ENCODE measurements at regions not wholly inside any gene's neighbourhood (a gene's known extent, or its start where the extent isn't known, plus 50 kb on each side); places are given as distances from the start of the nearest gene placed in this dataset.
"Not testable (repeated sequence)": the region's sequence is repeated elsewhere in the genome, so short reads cannot be mapped to it uniquely, and the experiment has no call there.

GRCh38 chr2:173571887-173572680, 217.4 kb downstream of the CDCA7 start:
- TF ChIP-seq, protein P1, sequence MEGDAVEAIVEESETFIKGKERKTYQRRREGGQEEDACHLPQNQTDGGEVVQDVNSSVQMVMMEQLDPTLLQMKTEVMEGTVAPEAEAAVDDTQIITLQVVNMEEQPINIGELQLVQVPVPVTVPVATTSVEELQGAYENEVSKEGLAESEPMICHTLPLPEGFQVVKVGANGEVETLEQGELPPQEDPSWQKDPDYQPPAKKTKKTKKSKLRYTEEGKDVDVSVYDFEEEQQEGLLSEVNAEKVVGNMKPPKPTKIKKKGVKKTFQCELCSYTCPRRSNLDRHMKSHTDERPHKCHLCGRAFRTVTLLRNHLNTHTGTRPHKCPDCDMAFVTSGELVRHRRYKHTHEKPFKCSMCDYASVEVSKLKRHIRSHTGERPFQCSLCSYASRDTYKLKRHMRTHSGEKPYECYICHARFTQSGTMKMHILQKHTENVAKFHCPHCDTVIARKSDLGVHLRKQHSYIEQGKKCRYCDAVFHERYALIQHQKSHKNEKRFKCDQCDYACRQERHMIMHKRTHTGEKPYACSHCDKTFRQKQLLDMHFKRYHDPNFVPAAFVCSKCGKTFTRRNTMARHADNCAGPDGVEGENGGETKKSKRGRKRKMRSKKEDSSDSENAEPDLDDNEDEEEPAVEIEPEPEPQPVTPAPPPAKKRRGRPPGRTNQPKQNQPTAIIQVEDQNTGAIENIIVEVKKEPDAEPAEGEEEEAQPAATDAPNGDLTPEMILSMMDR (IDR thresholded peaks at IDR 0.05; ENCODE audit: insufficient read depth, low read length, poor library complexity, severe bottlenecking) = no peak
- TF ChIP-seq EZH2phosphoT487 (conservative IDR thresholded peaks at IDR 0.05; ENCODE audit: low read length) = no peak
- Histone ChIP-seq H3K36me3 (ENCODE audit: low read length) (no peaks in the 10 kb centered on the region), H3K4me3 (ENCODE audit: insufficient read depth, low read length, poor library complexity, severe bottlenecking) (no peak overlapping the region), H3K9me3 (ENCODE audit: insufficient read depth, low read length) (no peaks in the 10 kb centered on the region), H3K27ac (ENCODE audit: low read depth, low read length) (no peak overlapping the region), H3K27me3 (ENCODE audit: low read length) (no peaks in the 10 kb centered on the region), H3K9ac (ENCODE audit: low read length) (no peak overlapping the region), H3K9me2 (replicated peaks; ENCODE audit: insufficient read depth, low read length) (no peaks in the 10 kb centered on the region), H3F3A (ENCODE audit: insufficient read depth) (no peaks in the 10 kb centered on the region), H2AFZ (ENCODE audit: low read depth, low read length, severe bottlenecking) (no peak overlapping the region), H3K4me2 (ENCODE audit: low read depth, low read length, poor library complexity, severe bottlenecking) (no peak overlapping the region), H4K20me1 (ENCODE audit: low read depth, low read length) (no peaks in the 10 kb centered on the region), H3K79me2 (ENCODE audit: insufficient read depth, low read length) (no peaks in the 10 kb centered on the region)

DNA sequence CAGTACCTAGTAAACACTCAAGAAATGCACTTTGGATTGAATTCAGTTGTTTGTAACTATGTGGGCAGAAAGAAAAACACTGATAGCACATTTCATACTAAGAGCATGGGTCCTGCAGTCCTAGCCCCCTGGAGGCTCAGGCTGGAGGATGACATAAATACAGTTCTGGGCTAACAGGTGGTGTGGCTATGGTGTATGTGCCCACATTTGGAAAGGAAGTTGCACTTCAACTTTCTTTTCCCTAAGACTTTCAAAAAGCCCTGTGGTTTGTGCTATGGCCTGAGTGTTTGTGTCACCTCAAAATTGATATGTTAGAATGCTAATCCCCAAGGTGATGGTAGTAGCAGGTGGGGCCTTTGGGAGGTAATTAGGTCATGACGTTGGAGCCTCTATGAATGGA, 218.2 kb downstream of the CDCA7 start:
- Histone ChIP-seq H3K36me3 (ENCODE audit: low read length) (no peaks in the 10 kb centered on the region), H3K27me3 (ENCODE audit: low read length) (no peaks in the 10 kb centered on the region), H4K20me1 (ENCODE audit: low read depth, low read length) (no peaks in the 10 kb centered on the region), H3K9me3 (ENCODE audit: insufficient read depth, low read length) (no peaks in the 10 kb centered on the region), H3K9me2 (replicated peaks; ENCODE audit: insufficient read depth, low read length) (no peaks in the 10 kb centered on the region), H2AFZ (ENCODE audit: low read depth, low read length, severe bottlenecking) (no peak overlapping the region), H3K27ac (ENCODE audit: low read depth, low read length) (no peak overlapping the region), H3K4me3 (ENCODE audit: insufficient read depth, low read length, poor library complexity, severe bottlenecking) (no peak overlapping the region), H3F3A (ENCODE audit: insufficient read depth) (no peaks in the 10 kb centered on the region), H3K4me2 (ENCODE audit: low read depth, low read length, poor library complexity, severe bottlenecking) (no peak overlapping the region), H3K79me2 (ENCODE audit: insufficient read depth, low read length) (no peaks in the 10 kb centered on the region), H3K9ac (ENCODE audit: low read length) (no peak overlapping the region)
- no peak for TF ChIP-seq EZH2phosphoT487 (conservative IDR thresholded peaks at IDR 0.05; ENCODE audit: low read length)
- TF ChIP-seq, protein P1 (IDR thresholded peaks at IDR 0.05; ENCODE audit: insufficient read depth, low read length, poor library complexity, severe bottlenecking) = no peak

DNA sequence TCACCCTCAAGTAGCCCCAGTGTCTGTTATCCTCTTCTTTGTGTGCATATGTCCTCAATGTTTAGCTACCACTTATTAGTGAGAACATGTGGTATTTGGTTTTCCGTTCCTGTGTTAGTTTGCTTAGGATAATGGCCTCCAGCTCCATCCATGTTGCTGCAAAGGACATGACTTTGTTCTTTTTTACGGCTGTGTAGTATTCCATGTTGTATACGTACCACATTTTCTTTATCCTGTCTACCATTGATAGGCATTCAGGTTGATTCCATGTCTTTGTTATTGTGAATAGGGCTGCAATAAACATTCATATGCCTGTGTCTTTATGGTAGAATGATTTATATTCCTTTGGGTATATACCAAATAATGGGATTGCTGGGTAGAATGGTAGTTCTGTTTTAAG, 219.1 kb downstream of the CDCA7 start:
- not testable (repeated sequence) for H3K27ac ChIP-seq (ENCODE audit: low read depth, low read length); H3K36me3 ChIP-seq (ENCODE audit: low read length); H3K9me2 ChIP-seq (replicated peaks; ENCODE audit: insufficient read depth, low read length); H3K9ac ChIP-seq (ENCODE audit: low read length); H3K9me3 ChIP-seq (ENCODE audit: insufficient read depth, low read length); H3K4me2 ChIP-seq (ENCODE audit: low read depth, low read length, poor library complexity, severe bottlenecking); H4K20me1 ChIP-seq (ENCODE audit: low read depth, low read length); H2AFZ ChIP-seq (ENCODE audit: low read depth, low read length, severe bottlenecking); H3K79me2 ChIP-seq (ENCODE audit: insufficient read depth, low read length); H3F3A ChIP-seq (ENCODE audit: insufficient read depth); H3K27me3 ChIP-seq (ENCODE audit: low read length); H3K4me3 ChIP-seq (ENCODE audit: insufficient read depth, low read length, poor library complexity, severe bottlenecking)

- Histone ChIP-seq H3K4me2 (ENCODE audit: low read depth, low read length, poor library complexity, severe bottlenecking) (no peak overlapping the region), H3K27me3 (ENCODE audit: low read length) (no peaks in the 10 kb centered on the region), H3K4me3 (ENCODE audit: insufficient read depth, low read length, poor library complexity, severe bottlenecking) (no peak overlapping the region), H3F3A (ENCODE audit: insufficient read depth) (no peaks in the 10 kb centered on the region), H3K9ac (ENCODE audit: low read length) (no peak overlapping the region), H2AFZ (ENCODE audit: low read depth, low read length, severe bottlenecking) (no peak overlapping the region), H3K9me3 (ENCODE audit: insufficient read depth, low read length) (no peaks in the 10 kb centered on the region), H3K27ac (ENCODE audit: low read depth, low read length) (no peak overlapping the region), H3K36me3 (ENCODE audit: low read length) (no peaks in the 10 kb centered on the region), H3K79me2 (ENCODE audit: insufficient read depth, low read length) (no peaks in the 10 kb centered on the region), H4K20me1 (ENCODE audit: low read depth, low read length) (no peaks in the 10 kb centered on the region), H3K9me2 (replicated peaks; ENCODE audit: insufficient read depth, low read length) (no peaks in the 10 kb centered on the region)
- TF ChIP-seq EZH2phosphoT487 (conservative IDR thresholded peaks at IDR 0.05; ENCODE audit: low read length) = no peak
- TF ChIP-seq, protein P1 (IDR thresholded peaks at IDR 0.05; ENCODE audit: insufficient read depth, low read length, poor library complexity, severe bottlenecking) = no peak
Measured at GRCh38 chr2:173574324-173575112, 219.8 kb downstream of the CDCA7 start.
